GM12878 (cell line): ENCODE measurements at regions not wholly inside any gene's neighbourhood (a gene's known extent, or its start where the extent isn't known, plus 50 kb on each side); places are given as distances from the start of the nearest gene placed in this dataset.

Experiments used
- ATAC-seq: fragments of 200-7000 bp; cut with Tn5 transposase; 3 replicates; pipeline ENCODE4 v1.9.1; 2020; ENCODE audit warnings: mild to moderate bottlenecking, moderate library complexity
- BruUV-seq: library from RNA; stranded (reverse); fragments of 400-500 nt; replicated peaks from 2 replicates; lab custom pipeline; 2021; lab: Mats Ljungman, UMichigan
- CTCF ChIA-PET: fragments of 300-600 bp; sonication (Branson Sonifier 250); formaldehyde crosslinking; extraction: SDS; loops from one replicate; lab custom pipeline; 2021; ENCODE audit warnings: inconsistent platforms; lab: Yijun Ruan, JAX
- POLR2A ChIA-PET: fragments of 350-600 bp; formaldehyde crosslinking; extraction: SDS; loops from one replicate; lab custom pipeline; 2021; ENCODE audit warnings: inconsistent platforms; lab: Charles Lee
- RAD21 ChIA-PET: fragments of 300-600 bp; sonication (Branson Sonifier 250); formaldehyde crosslinking; loops from one replicate; lab custom pipeline; 2023; ENCODE audit warnings: antibody characterized with exemption; ENCODE audit not compliant: unreplicated experiment; lab: Charles Lee
- SMC1A ChIA-PET: fragments of 300-600 bp; sonication (Branson Sonifier 250); formaldehyde crosslinking; loops from one replicate; lab custom pipeline; 2023; ENCODE audit not compliant: unreplicated experiment, uncharacterized antibody; lab: Charles Lee
- DNase-seq: peaks from one replicate; pipeline ENCODE4 v3.0.0-alpha.2; 2011; ENCODE audit warnings: low read depth, low spot score
- FAIRE-seq: peaks from 3 replicates; lab custom pipeline; 2011; peaks lifted over from hg19 to GRCh38; lab: Jason Lieb, UNC
- H2AFZ ChIP-seq: 2 replicates; pipeline ENCODE4 v1.6.0; 2011; ENCODE audit warnings: low read depth, low read length, control low read depth; ENCODE audit not compliant: control insufficient read depth
- H3K27ac ChIP-seq: 2 replicates; pipeline ENCODE4 v1.5.1; 2011; ENCODE audit warnings: control low read depth; ENCODE audit not compliant: control insufficient read depth, insufficient read depth
- H3K27me3 ChIP-seq, 2 experiments: replicated peaks in 1 of 2; 2 replicates each; pipeline versions ENCODE4 v1.6.0 to v1.6.1; 2011; ENCODE audit warnings: low read length in 1 of 2; ENCODE audit not compliant: control insufficient read depth in 2 of 2, insufficient read depth in 2 of 2
- H3K36me3 ChIP-seq, 2 experiments: 2 replicates each; pipeline ENCODE4 v1.5.1; 2011; ENCODE audit warnings: low read length in 1 of 2; ENCODE audit not compliant: control insufficient read depth in 2 of 2, insufficient read depth in 2 of 2
- H3K4me1 ChIP-seq: 2 replicates; pipeline ENCODE4 v1.6.1; 2011; ENCODE audit warnings: mild to moderate bottlenecking, low read length, moderate library complexity, mixed read lengths; ENCODE audit not compliant: control insufficient read depth, insufficient read depth
- H3K4me2 ChIP-seq: 2 replicates; pipeline ENCODE4 v1.6.0; 2011; ENCODE audit warnings: control low read depth; ENCODE audit not compliant: control insufficient read depth, insufficient read depth
- H3K4me3 ChIP-seq: fragments of 200-600 bp; sonication (generic); 2 replicates; pipeline ENCODE4 v1.5.1; 2016
- H3K79me2 ChIP-seq: 2 replicates; pipeline ENCODE4 v1.6.0; 2011; ENCODE audit warnings: low read length; ENCODE audit not compliant: control insufficient read depth, insufficient read depth
- H3K9ac ChIP-seq: 2 replicates; pipeline ENCODE4 v1.8.0; 2011; ENCODE audit warnings: low read length, control low read depth, mixed read lengths; ENCODE audit not compliant: control insufficient read depth, insufficient read depth
- H3K9me3 ChIP-seq: replicated peaks from 3 replicates; pipeline ENCODE4 v1.5.1; 2011; ENCODE audit warnings: mild to moderate bottlenecking, low read length; ENCODE audit not compliant: control insufficient read depth, insufficient read depth
- H4K20me1 ChIP-seq: 2 replicates; pipeline ENCODE4 v1.6.0; 2011; ENCODE audit not compliant: control insufficient read depth, insufficient read depth
- CHD1 ChIP-seq: IDR thresholded peaks from 2 replicates; pipeline ENCODE4 v1.6.1; 2012; ENCODE audit warnings: low read depth, low read length, improper control_type of control experiment
- CTCF ChIP-seq, 3 experiments: IDR thresholded peaks in 2 of 3; conservative IDR thresholded peaks in 1 of 3; 2 replicates each; pipeline ENCODE4 v1.5.1; 2011; ENCODE audit warnings: low read depth in 3 of 3, low read length in 3 of 3, mild to moderate bottlenecking in 3 of 3, control low read depth in 2 of 3, moderate library complexity in 2 of 3, inconsistent platforms in 1 of 3, mixed read lengths in 1 of 3; ENCODE audit not compliant: control insufficient read depth in 2 of 3, insufficient read depth in 1 of 3; ENCODE audit errors: extremely low read depth in 1 of 3
- GABPA ChIP-seq: IDR thresholded peaks from 2 replicates; pipeline ENCODE4 v1.6.1; 2014; ENCODE audit warnings: antibody characterized with exemption, low read depth, mild to moderate bottlenecking, inconsistent platforms
- NKRF ChIP-seq: fragments of 450-650 bp; conservative IDR thresholded peaks from 2 replicates; pipeline ENCODE4 v1.6.1; 2017; ENCODE audit warnings: mild to moderate bottlenecking, moderate library complexity
- WGBS: methylation state at CpG from one replicate; pipeline ENCODE4 v1.1.6; 2016; ENCODE audit warnings: low lambda C conversion rate; ENCODE audit not compliant: insufficient replicate concordance, insufficient coverage; ENCODE audit errors: missing lambda C conversion rate; 5-methylcytosine and 5-hydroxymethylcytosine counted together
- in situ Hi-C: fragments of 300-500 bp; cut with MboI; formaldehyde crosslinking; loops from 9 replicates; pipeline ENCODE4 v1.14.3; 2018; ENCODE audit warnings: mixed read lengths
- intact Hi-C: fragments of 100-400 bp; cut with micrococcal nuclease; formaldehyde crosslinking; loops from one replicate; pipeline ENCODE4 v1.14.2; 2022; ENCODE audit not compliant: unreplicated experiment

GRCh38 chr5:24923400-24923799 is 278.6 kb upstream of the CDH10 start (continued):
- TF ChIP-seq CTCF (IDR thresholded peaks at IDR 0.05 in 2 of 3, conservative IDR thresholded peaks at IDR 0.05 in 1 of 3; ENCODE audit: control insufficient read depth in 2 of 3, extremely low read depth in 1 of 3, insufficient read depth in 1 of 3, low read depth in 3 of 3, low read length in 3 of 3) = no peak
- no peak for TF ChIP-seq GABPA

- intact Hi-C loops = no loop called here
- Histone ChIP-seq H3K4me1 (no peaks in the 10 kb centered on the region), H3K27ac (no peak overlapping the region), H2AFZ (no peak overlapping the region)
- DNase-seq = no peak
- RAD21 ChIA-PET = no interaction called here
- TF ChIP-seq NKRF (no peak), CHD1 (no peak)
- TF ChIP-seq, all 136 proteins: peak for 0
- CTCF ChIA-PET = no interaction called here
- SMC1A ChIA-PET = no interaction called here
- no peaks in the 10 kb centered on the region for H3K27me3 ChIP-seq
- ATAC-seq (no peak), FAIRE-seq (no peak)
- WGBS = 20% methylated on average over 1 of the region's 1 CpG
- no peak overlapping the region for H3K4me3 ChIP-seq
- POLR2A ChIA-PET = no interaction called here
- no peaks in the 10 kb centered on the region for H4K20me1 ChIP-seq
- no peaks in the 10 kb centered on the region for H3K9me3 ChIP-seq
- H3K9ac ChIP-seq = no peak overlapping the region
- H3K36me3 ChIP-seq = no peaks in the 10 kb centered on the region
- no TSS peak for BruUV-seq
- no peaks in the 10 kb centered on the region for H3K79me2 ChIP-seq
- in situ Hi-C loops = no loop called here
- H3K4me2 ChIP-seq = no peak overlapping the region
Observed at GRCh38 chr5:24918676-24919075, 273.9 kb upstream of the CDH10 start.
